Glutamatergic neuron (in vitro differentiated cells): ENCODE measurements at regions not wholly inside any gene's neighbourhood (a gene's known extent, or its start where the extent isn't known, plus 50 kb on each side); places are given as distances from the start of the nearest gene placed in this dataset.

Experiments used
- DNase-seq: peaks from one replicate; pipeline ENCODE4 v3.0.0; 2022
- H3K27ac Mint-ChIP-seq: one replicate; pipeline ENCODE4 v1.8.0; 2020; ENCODE audit warnings: mild to moderate bottlenecking, mixed read lengths, inconsistent platforms; ENCODE audit not compliant: unreplicated experiment
- H3K27me3 Mint-ChIP-seq: one replicate; pipeline ENCODE4 v1.8.0; 2020; ENCODE audit warnings: mild to moderate bottlenecking, moderate library complexity, mixed read lengths, inconsistent platforms; ENCODE audit not compliant: unreplicated experiment
- H3K36me3 Mint-ChIP-seq: one replicate; pipeline ENCODE4 v1.8.0; 2020; ENCODE audit warnings: mild to moderate bottlenecking, mixed read lengths, inconsistent platforms; ENCODE audit not compliant: unreplicated experiment
- H3K4me1 Mint-ChIP-seq: one replicate; pipeline ENCODE4 v1.8.0; 2020; ENCODE audit warnings: mild to moderate bottlenecking, low read depth, mixed read lengths, inconsistent platforms; ENCODE audit not compliant: unreplicated experiment
- H3K4me3 Mint-ChIP-seq: one replicate; pipeline ENCODE4 v1.8.0; 2020; ENCODE audit warnings: mild to moderate bottlenecking, mixed read lengths, inconsistent platforms; ENCODE audit not compliant: unreplicated experiment
- H3K9me3 Mint-ChIP-seq: one replicate; pipeline ENCODE4 v1.8.0; 2020; ENCODE audit warnings: mild to moderate bottlenecking, moderate library complexity, mixed read lengths, inconsistent platforms; ENCODE audit not compliant: unreplicated experiment
- CTCF ChIP-seq: fragments of 200-600 bp; sonication (generic); IDR thresholded peaks from one replicate; pipeline ENCODE4 v1.5.0; 2021; ENCODE audit not compliant: partially characterized antibody, unreplicated experiment

GRCh38 chr19:22545751-22546150 lies 88.4 kb upstream of the ZNF492 start:
- Mint-ChIP-seq H3K27me3 (peaks cover 4% of the 10 kb centered on the region), H3K9me3 (peaks cover 25% of the 10 kb centered on the region), H3K27ac (no peak overlapping the region), H3K4me1 (no peaks in the 10 kb centered on the region), H3K36me3 (no peaks in the 10 kb centered on the region), H3K4me3 (no peak overlapping the region)
- DNase-seq = no peak
- peak; percentile 19 for TF ChIP-seq CTCF

- no peaks in the 10 kb centered on the region for H3K4me1 Mint-ChIP-seq
- peaks cover 6% of the 10 kb centered on the region for H3K36me3 Mint-ChIP-seq
- H3K27me3 Mint-ChIP-seq = no peaks in the 10 kb centered on the region
- TF ChIP-seq CTCF = no peak
- DNase-seq = no peak
- peaks cover 13% of the 10 kb centered on the region for H3K9me3 Mint-ChIP-seq
- H3K27ac Mint-ChIP-seq = no peak overlapping the region
- H3K4me3 Mint-ChIP-seq = no peak overlapping the region
Observed at GRCh38 chr19:22533761-22534160, 100.4 kb upstream of the ZNF492 start.

- H3K27me3 Mint-ChIP-seq = no peaks in the 10 kb centered on the region
- H3K4me3 Mint-ChIP-seq = no peak overlapping the region
- H3K36me3 Mint-ChIP-seq = peaks cover 6% of the 10 kb centered on the region
Observed at GRCh38 chr19:22532388-22533300, 101.5 kb upstream of the ZNF492 start.

GRCh38 chr19:22530042-22530441 lies 104.1 kb upstream of the ZNF492 start:
- no peaks in the 10 kb centered on the region for H3K27me3 Mint-ChIP-seq
- no peak for DNase-seq
- H3K36me3 Mint-ChIP-seq = peaks cover 6% of the 10 kb centered on the region
- H3K27ac Mint-ChIP-seq = no peak overlapping the region
- H3K9me3 Mint-ChIP-seq = peaks cover 20% of the 10 kb centered on the region
- no peak overlapping the region for H3K4me3 Mint-ChIP-seq
- no peaks in the 10 kb centered on the region for H3K4me1 Mint-ChIP-seq
- no peak for TF ChIP-seq CTCF

More at GRCh38 chr19:22532388-22533300, 101.5 kb upstream of the ZNF492 start:
- H3K9me3 Mint-ChIP-seq = peaks cover 14% of the 10 kb centered on the region
- no peak overlapping the region for H3K27ac Mint-ChIP-seq
- TF ChIP-seq CTCF = no peak
- DNase-seq = no peak
- H3K4me1 Mint-ChIP-seq = no peaks in the 10 kb centered on the region

- H3K27ac Mint-ChIP-seq = no peak overlapping the region
- H3K36me3 Mint-ChIP-seq = peaks cover 6% of the 10 kb centered on the region
- H3K27me3 Mint-ChIP-seq = no peaks in the 10 kb centered on the region
- H3K9me3 Mint-ChIP-seq = peaks cover 19% of the 10 kb centered on the region
- no peaks in the 10 kb centered on the region for H3K4me1 Mint-ChIP-seq
- no peak overlapping the region for H3K4me3 Mint-ChIP-seq
- DNase-seq = no peak
- no peak for TF ChIP-seq CTCF
Observed at GRCh38 chr19:22528956-22529355, 105.2 kb upstream of the ZNF492 start.
